NCI-H1048 (cell line): ENCODE measurements at regions not wholly inside any gene's neighbourhood (a gene's known extent, or its start where the extent isn't known, plus 50 kb on each side); places are given as distances from the start of the nearest gene placed in this dataset.

Experiments used
- DNase-seq: peaks from one replicate; lab custom pipeline; 2025; lab: John Stamatoyannopoulos, UW

DNA sequence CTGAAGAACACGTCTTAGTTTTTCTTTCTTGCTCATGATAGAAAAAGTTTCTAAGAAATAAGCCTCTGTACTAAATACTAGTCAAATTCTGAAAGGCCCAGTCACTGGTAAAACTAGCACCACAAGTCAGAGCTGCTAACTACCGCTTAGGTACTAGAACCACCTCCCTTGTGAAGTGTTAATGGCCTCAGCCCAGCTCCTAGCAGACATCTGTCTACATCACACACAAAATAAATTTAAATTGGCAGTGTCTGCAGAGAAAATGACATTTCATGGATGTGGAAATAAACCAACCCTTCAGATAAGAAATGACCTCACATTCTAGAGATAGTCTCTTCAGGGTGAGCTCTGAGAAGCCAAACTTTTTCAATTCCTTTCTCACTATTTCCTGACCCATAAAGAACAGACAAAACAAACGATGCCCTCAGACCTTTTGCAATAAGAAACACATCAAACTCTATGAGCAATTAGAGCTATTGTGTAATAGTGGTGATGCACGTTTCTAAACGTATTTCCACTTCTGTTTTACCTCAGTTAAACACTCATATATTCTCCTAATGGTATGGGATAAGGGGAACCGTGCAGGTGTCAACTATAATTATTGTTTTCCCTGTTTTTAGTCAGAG, 70.3 kb upstream of the DSG1 start:
- no peak for DNase-seq

DNA sequence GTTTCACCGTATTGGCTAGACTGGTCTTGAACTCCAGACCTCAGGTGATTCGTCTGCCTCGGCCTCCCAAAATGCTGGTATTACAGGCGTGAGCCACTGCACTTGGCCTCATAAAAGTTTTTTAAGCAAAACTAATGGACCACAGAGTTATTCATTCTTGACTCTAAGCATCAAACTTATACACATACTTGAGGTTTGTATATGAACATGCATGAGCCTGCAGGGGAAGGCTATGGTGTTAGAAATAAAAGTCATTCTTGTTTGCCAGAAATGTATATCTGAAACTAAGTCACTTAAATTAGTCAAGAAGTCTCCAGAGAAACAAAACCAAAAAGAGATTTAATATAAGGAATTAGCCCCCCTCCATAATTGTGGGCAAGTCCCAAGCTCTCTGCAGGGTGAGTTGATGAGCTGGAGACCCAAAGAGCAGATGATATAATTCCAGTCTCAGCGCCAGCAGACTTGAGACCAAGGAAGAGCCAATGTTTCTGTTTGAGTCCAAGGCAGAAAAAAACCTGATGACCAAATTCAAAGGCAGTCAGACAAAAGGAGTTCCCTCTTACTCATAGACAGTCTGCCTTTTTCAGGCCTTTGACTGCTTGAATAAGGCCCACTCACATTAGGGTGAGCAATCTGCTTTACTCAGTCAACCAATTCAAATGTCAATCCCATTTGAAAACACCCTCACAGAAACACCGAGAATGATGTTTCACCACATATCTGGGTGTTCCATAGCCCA, 69.0 kb upstream of the DSG1 start:
- no peak for DNase-seq

DNA sequence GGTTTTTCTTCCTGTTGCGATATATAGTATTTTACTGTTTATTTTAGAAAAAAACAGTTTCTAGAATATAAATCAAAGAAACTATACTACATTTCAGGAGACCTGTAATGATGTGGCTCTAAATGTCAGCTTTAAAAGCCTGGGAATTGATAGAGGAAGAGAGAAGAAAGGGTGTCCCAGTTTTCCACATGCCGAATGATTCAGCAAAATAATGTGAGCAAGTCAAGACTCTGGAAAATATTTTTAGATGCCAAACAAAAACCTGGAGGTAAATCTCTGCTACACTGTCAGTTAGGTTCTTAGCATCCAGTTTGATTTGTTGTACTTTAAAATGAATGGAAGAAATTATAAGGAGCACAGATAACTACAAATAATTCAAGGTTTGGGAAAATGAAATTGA, 67.1 kb upstream of the DSG1 start:
- DNase-seq = no peak

GRCh38 chr18:31252522-31252921, 65.4 kb upstream of the DSG1 start:
- no peak for DNase-seq

DNA sequence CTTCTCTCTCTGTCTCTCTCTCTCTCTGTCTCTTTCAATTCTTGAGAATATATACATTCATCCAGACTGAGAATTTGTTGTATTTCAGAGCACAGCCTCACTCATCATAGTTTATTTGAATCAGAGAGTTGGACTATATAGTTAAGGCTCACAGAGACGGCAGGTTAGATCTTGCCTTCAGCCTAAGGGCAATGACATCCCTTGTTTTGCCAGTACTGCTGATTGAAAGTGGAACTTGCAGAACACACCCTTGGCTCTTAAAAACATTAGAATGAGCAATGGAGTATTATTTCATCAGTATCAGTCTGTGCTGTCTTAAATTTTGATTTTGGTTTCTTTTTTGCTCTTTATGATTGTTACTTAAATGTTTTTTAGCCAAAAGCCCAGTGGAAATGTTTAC, 62.0 kb upstream of the DSG1 start:
- no peak for DNase-seq

- DNase-seq = no peak
Observed at GRCh38 chr18:31258789-31259188, 59.2 kb upstream of the DSG1 start.

DNA sequence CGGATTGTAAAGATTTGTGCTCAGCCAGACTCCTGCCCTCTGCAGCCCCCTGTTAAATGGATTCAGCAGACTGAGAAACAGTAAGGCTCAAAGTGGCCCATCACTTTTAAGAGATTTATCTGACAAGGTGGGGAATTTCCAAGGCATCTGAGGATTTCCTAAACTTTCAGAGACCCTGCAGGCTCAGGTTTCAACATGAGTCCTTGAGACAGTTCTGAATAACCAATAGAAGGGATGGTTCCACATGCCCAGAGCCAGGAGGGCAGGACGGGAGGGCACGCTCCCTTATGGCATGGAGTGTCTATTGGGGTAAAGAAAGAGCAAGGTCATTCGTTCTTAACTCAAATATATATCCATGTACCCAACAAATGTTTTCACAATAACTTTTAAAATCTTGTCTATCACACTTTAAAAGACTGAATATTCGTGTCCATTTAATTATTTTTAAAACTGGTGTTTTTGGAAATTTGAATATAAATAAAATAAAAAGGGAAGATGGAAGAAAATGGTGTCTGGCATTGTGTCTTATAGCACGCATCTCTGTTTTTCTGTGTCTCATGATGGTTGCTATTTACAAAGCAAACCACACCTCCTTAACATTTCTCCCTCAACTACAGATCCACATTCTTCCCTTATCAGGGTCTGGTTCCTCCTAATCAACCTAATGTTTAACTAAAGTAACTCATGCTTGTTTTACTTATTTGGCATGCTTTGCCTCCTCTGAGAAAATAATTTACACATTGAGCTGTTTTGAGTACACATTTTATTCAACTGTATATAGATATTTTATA, 56.0 kb upstream of the DSG1 start:
- no peak for DNase-seq

DNA sequence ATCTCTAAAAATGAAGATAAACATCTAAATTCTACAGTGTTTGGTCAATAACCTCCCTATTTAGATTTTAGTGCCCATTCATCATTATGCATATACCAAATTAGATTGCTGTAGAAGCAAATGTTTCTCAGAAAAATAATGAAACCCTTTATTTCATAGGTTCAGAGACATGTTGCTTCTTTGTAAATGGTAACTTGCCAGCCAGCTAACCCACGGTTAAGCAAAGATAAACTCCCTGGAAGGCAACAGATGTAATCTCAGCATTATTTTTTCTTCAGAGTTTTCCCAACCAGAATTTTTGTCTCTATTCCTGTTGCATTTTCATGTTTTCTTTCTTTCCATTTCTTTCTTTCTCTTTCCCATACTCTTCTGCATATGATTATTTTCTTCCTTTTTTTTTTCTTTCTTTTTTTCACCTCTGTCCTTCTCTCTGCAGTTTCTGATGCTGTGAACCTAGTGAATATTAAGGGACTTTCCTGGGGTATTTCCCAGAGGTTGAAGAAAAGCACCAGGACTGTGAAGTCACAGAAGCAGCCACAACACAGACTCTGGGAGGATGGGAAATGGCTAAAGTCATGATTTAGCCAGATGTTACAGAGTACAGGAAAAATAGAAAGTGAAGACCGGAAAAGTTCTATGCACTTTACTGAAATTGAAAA, 50.0 kb upstream of the DSG1 start:
- no peak for DNase-seq
